GM19468 (cell line): ENCODE measurements at regions not wholly inside any gene's neighbourhood (a gene's known extent, or its start where the extent isn't known, plus 50 kb on each side); places are given as distances from the start of the nearest gene placed in this dataset.
"Not testable (repeated sequence)": the region's sequence is repeated elsewhere in the genome, so short reads cannot be mapped to it uniquely, and the experiment has no call there.

Experiments used
- ATAC-seq: cut with Tn5 transposase; IDR thresholded peaks from one replicate; pipeline ENCODE4 v1.9.1; 2021; ENCODE audit warnings: mild to moderate bottlenecking, moderate library complexity, moderate number of reproducible peaks; ENCODE audit not compliant: unreplicated experiment; ENCODE audit errors: extremely low read depth

DNA sequence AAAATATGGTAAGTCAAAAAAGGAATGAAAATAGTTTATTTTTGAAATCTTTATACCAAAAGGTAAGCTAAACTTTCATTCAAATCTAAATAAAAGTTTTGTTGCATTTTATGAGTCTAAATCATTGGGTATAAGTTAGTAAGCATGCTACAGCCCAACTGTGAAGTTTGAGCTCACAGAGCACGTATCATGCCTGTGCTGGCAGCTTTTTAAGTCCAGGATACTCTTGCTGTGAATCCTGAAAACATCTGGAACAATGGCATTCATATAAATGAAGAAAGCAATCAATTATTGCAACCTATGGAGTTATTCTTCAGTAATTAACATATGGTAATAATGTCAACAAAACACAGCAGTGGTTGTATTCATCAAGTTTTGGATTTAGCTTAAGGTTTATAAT, 656.9 kb downstream of the RFPL4B start:
- no peak for ATAC-seq

DNA sequence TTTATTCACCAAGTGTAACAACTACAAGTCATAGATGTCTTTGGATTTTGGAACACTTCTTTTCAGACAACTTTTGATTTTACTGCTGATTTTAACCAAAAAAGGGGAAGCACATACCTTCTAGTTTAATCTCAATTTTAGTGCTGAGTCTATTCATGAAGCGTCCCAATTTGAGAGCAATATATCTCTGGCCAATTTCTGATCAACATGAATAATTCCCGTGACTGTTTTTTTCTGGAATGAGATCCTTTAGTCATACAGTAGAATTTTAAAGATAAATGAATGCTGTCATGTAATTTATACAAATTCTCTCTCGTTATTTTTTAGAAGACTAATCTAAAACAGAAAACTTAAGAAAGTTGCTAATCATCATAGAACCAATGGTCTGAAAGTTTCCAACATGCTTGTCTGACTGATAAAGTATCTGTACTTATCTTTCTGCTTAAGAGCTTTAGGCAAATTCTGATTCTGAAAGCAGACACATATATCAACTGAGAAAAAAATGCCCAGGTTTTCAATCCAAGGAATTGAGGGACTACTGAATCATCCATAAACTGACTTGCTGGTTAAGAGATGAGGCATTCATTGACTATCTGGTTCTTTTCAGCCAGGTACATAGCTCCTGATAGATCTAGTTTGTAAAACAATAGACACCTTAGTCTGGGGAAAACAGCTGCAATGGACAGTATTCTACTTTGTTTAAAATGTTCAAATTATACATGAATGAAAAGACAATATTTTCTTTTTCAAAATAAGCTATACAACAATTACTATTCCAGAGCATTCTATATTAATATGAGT, 657.5 kb downstream of the RFPL4B start:
- no peak for ATAC-seq

DNA sequence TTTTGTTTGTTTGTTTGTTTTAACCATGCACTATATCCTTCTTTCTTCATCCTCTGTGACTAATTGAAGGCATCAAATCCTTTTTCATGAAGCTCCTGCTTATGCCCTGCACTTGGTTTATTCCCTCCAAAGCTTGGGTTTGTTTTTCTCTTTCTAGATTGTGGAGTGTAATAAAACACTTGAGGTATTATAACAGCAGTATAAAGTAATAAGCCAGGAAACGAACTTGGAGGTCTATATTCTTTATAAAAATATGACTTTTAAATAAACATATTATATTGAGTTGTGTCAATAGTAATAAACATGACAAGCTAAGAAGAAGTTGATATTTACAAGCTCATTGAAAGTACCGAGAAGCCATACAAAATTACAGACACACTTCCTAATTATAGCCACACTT, 659.4 kb downstream of the RFPL4B start:
- ATAC-seq, result no peak

DNA sequence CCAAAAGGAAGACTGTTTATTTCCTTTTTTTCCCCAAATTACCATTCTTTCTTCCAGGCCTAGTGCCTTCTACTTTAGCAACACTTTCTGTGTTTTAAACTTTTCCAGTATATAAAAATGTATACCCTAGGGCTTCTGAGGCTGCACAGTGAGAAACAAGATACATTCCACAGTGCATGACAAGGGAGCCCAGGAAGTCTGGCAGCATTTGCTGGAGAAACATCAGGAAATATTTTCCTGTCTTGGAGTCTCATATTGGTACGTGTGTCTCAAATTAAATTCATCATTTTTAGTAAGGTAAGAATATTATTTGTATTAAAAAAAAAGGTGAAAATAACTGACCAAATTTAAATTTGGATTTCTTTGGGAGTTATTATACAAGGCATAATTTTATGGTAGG, 662.6 kb downstream of the RFPL4B start:
- ATAC-seq, result no peak

DNA sequence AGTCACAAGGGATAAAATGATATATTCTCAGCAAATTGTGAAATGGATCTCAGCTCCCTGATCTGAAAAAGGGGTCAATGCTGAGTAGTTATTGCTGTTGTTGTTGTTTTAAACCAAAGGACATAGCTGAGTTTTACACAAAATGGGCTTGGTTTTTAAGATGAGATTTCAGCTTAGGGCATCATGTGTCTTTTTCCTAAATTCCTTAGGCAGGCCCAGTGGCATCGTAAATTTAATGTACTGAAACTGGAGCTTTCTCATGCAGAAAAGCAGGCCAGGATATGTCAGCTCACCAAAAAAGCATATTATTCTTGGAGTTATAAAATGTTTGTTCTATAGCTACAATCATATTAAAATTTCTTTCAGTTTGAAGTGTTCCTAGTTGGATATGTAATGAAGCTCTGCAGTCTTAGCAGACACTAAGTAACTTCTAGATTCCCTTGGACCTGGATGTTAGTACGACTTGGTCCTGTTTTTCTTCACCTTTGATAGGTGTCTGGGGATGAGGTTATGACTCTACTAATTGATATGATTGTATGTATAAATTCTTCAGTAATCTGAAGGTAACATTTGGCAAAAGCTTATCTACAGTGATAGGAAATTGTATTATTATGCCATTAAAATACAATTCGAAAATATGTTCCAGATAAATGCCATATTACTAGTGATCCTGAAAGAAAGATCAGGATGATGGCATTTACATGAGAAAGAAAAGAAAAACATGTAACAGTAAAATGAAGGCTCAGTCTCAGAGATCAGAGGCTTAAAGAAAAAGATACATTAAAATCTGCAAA, 663.3 kb downstream of the RFPL4B start:
- ATAC-seq, result no peak

DNA sequence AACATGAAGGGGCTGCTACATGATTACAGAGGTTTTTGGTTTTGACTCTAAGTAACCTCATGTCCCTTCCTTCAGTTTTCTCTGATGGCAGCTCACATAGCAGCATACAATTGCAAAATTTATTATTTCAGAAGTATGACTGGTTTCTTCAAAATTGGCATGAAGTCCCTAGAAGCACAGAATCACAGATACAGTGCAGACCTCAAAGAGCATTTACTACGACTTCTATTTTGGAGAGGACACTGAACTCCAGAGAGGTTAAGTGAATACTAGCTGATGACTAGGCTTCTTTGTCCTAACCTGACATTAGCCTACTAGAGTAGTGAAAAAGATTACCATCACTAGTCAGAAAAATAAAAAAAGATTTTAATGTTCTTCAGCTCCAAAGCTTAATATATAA, 664.3 kb downstream of the RFPL4B start:
- ATAC-seq, result no peak

DNA sequence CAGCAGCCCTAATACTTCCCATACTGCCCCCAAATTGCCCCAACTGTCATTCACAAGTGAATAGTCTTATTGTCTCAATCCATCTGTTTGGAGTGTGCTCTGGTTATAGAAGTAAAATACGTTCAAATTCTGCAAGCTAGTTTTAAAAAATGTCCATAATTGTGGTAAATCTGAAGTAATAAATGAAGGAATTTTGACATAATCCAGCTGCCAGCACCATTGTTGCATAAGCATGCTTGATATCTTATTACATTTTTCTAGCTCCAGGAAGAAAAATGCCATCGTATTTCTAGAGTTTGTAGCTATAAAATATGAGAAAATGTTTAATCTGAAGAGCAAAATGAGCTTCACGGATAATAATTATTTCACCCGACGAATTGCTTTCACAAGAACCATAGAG, 664.7 kb downstream of the RFPL4B start:
- no peak for ATAC-seq

DNA sequence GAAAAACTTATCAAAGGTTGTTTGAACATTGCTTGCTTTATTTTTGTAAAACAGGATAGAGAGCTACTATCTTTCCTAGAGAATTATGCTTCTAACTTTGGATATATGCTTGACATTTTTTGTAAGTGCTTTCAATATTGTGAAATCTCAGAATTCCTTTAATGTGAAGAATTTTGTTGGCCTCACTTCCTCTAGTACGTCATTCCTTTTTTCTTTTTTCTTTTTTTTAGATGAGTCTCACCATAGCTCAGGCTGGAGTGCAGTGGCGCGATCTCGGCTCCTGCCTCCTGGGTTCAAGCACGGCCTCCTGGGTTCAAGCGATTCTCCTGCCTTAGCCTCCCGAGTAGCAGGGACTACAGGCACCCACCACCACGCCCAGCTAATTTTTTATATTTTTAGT, 668.1 kb downstream of the RFPL4B start:
- ATAC-seq, result no peak

DNA sequence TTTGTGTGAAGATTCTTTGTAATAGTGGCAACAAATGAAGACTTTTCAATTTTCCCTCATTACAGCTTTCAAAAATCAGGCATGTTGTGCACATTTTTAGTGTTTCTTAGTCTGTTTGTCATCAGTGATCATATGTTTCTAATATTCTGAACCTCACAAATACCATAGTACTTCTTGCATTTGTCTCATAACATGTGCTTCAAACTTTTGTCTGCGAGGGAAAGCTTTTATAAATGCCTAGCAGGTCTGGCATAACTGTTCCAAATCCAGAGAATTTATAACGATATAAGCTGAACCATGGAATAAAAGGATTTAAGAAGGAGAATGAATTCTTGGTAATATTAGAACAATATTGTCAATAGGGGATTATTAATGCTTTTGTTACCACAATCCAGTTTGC, 670.2 kb downstream of the RFPL4B start:
- ATAC-seq, result no peak

DNA sequence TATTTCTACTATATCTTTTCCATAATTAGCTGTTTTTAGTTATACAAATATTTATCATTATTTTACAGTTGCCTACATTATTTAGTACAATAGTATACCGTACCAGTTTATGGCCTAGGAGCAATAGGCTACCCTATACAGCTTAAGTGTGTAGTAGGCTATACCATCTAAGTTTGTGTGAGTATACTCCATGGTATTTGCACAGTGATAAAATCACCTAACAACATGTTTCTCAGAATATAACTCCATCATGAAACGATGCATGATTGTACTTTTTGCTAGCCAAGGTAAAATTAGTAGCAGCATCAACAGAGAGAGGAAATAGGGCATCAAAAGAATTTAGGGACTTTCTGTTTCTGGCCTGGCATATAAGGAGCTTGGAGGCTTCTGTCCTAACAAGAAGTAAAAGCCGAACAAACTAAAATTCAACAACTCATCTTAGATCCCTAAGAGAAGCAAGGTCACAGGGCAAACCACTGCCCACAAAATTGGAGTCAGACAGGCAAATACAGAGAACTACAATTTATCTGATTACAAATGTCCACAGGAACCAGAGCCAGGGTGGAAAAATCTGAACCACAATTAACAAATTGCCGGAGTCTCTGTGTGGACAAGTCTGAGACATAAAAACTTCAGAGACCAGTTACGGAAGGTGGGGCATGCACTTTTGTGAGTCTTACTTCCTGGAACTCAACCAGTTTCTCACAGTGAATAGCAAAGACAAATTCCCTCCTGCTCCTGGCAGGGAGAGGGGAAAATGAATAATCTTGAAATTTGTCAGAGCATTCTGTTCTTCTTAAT, 671.4 kb downstream of the RFPL4B start:
- no peak for ATAC-seq

DNA sequence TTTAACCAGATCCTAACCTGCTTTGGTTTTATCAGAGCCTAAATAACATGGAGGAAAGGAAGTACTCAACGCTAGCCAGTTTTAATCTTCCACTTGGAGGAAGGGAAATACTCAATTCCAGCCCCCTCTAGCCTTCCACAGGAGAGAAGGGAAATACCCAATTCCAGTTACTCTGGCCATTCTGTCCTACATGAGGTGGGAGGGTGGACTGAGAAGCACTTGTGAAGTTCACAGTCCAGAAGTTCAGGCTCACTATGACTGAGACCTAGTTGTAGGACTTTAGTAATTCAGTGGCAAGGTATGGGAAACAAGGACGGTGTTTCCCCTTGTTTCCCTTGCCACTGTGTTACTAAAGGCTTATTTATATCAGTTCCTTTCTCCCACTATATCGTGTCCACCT, 672.0 kb downstream of the RFPL4B start:
- no peak for ATAC-seq

DNA sequence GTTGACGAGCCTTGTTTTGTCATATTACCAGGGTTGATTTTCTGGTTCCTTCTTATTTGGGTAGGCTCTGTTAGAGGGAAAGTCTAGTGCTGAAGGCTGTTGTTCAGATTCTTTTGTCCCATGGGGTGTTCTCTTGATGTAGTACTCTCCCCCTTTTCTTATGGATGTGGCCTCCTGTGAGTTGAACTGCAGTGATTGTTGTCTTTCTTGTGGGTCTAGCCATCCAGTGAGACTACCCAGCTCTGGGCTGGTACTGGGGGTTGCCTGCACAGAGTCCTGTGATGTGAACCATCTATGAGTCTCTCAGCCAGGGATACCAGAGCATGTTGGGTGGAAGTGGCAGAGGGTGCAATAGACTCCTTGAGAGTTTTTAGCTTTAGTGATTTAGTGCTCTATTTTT, 680.6 kb downstream of the RFPL4B start:
- no peak for ATAC-seq

DNA sequence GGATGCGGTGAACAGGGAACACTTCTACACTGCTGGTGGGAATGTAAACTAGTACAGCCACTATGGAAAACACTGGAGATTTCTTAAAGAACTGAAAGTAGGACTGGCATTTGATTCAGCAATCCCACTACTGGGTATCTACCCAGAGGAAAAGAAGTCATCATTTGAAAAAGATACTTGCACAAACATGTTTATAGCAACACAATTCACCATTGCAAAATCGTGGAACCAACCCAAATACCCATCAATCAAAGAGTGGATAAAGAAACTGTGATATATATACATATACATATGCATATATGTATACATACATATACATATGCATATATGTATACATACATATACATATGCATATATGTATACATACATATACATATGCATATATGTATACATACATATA, 682.0 kb downstream of the RFPL4B start:
- not testable (repeated sequence) for ATAC-seq

DNA sequence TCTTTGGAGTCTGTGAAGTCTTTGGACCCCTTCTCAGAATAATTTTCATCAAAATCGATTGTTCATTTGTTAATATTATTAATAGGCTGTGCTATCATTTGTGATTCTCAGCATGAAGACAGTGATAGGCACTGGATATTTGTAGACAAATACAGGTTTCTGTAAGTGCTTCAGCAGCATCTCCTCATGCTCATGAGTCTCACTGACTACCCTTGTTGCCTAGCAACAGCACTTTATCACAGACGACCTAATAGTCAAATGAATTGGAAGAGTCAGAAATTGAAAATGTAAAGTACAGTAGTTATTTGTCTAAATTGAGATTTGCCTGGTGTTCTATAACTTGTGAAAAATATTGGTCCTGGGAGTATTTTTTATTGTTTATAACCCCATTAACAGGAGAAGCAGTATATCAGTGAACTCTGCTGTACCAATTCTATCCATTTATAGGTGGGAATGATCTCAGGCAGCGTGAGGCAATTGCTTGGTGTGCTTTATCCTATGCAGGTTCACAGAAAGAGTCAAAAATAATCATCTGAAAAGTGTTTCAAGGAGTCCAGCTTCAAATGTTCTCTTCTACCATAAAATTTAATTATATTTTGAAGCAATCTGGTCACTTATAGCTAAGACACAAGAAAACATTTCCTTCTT, 684.6 kb downstream of the RFPL4B start:
- ATAC-seq, result no peak

DNA sequence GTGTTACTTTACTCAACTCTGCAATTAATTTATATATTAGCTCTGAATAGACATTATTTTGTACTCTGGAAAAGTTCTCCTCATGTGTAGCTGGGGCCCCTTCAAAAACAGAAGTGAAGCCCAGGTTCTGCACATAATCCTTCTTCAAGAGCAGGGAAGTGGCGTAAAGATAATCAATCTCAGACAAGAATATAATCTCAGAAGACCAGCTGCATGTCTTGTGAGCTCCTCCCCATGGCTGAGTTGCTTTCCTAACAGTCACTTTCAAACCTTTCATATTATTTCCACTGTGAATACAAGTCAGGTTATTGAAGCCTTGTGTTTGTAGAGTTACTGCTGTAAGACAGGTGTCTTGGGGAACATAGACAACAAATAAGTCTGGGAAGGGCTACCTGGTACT, 691.9 kb downstream of the RFPL4B start:
- ATAC-seq, result no peak

DNA sequence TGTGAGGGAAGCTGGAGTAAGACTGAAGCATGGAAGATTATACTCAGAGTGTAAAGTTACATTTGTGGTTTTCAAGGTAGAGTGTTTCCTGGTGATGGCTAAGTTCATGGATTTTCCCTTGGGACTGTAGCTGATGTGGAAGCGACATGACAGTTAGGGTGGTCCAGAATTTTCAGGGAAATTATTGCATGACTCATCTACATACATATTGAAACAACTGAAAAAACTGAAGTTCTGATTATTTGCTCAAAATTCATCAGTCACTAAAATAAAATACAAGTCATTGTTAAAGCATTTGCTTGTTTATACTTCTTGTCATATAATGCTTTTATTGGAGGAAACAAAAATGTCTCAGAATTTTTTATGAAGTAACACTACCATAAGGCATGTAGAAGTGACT, 700.0 kb downstream of the RFPL4B start:
- ATAC-seq, result no peak

DNA sequence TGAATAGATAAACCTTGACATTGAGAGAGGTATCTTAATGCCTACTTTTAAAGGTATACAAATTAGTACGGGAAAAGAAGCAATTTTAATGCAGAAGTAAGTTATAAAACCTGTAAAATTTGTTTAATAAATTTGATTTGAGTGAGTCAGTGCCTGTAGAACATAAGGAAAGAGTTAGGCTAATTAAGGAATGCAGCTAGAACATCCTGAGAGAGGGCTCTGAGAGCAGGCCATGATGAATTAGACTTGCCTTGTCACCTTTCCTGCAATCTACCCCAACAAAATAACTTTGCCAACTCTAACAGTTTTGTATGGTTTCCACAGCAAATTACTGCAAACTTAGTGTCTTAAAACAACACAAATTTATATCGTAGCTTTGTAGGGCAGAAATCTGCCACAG, 700.8 kb downstream of the RFPL4B start:
- no peak for ATAC-seq

DNA sequence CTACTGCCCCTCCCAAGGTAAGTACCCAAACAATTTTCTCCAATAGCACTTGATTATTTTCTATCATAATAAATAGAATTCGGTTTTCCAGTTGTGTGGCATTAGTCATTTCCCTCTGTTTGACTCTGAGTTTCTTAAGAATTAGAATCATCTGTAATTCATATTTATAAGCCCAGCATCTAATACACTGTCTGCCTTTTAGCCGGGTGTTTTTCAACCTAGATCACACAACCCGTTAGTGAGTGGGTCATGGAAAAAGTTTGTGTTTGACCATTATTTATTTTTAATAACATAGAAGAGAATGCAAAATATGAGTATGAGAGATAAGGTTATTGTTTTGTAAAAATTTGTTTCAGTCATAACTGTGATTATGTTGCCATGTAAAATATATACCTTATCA, 701.6 kb downstream of the RFPL4B start:
- ATAC-seq, result no peak

DNA sequence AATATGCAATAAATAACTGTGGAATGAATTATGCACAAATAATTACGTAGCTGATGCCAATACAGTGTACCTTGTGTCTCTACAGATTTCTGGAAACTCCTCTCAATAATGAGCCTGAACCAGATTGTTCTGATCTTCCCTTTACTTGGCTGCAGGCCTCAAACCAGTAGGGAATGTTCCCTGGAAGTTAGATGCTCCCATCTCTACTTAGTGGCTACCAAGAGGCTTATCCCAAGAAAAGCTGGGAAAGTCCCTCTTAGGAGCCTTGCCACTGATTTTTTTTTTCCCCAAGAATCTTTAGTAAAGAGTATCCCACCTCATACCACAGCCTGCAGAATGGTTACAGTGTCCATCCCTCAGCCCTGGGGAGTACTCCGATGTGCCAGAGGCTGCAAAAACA, 702.1 kb downstream of the RFPL4B start:
- no peak for ATAC-seq

DNA sequence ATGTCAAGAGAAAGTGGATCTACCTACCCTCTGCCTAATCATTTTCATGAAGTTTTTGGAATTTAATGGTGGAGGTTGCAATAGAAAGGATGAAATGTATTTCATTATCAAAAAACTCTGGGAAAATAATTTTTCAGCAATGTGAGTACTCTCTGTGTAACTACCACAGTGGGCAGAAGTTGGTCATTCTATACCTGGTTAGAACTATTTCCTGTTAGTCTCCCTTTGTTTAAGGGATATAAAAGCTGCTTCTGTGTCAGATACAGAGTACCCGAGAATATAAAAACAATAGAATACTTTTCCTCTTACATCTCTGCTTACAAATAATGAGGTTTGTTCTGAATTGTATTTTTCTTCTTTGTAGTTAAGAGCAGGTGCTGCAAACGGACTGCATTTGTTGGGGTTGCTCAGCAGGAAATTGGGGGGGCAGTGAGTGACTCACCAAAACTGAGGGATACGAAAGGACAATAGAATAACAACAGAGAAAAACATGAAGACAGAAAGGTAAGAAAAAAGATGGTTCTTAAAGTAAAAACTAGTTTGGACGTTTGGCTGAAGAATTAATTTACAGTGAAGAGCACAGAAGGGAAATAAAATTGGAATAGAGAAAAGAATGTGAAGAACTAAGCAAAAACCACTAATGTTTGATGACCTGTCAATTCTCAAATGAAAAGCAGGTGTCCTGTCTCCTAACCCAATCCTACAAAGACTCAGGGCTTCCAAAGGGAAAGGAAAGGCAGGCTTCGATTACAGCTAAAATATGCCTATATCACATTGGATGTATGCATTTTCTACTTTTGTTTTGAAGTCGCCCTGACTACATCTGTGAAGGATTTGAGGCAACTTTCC, 703.1 kb downstream of the RFPL4B start:
- no peak for ATAC-seq
